ENCODE measurements at regions not wholly inside any gene's neighbourhood (a gene's known extent, or its start where the extent isn't known, plus 50 kb on each side); places are given as distances from the start of the nearest gene placed in this dataset.

DNA sequence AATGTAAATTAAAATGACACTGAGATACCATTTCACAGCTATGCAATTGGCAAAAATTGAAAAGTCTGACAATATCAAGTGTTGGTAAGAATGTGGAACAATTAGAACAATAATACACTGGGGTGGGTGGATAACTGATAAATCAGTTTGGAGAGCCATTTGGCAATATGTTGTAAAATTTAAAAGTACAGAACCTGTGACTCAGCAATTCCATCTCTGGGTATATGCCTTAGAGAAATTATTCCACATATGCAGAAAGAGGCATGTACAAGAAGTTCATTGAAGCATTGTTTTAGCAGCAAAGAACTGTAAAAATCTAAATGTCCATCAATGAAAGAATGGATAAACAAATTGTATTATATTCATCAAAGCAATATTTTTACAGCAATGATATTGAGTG, 89.3 kb upstream of the NR3C1 start:
- no peak overlapping the region for H3K4me3 Mint-ChIP-seq
- H3K27me3 Mint-ChIP-seq (ENCODE audit: low read depth) = no peaks in the 10 kb centered on the region
- DNase-seq = no peak
- intact Hi-C loops (cut with micrococcal nuclease) = no loop called here
- no peaks in the 10 kb centered on the region for H3K36me3 Mint-ChIP-seq (ENCODE audit: low read depth)
- H3K9me3 Mint-ChIP-seq = no peaks in the 10 kb centered on the region
- CTCF ChIA-PET = no interaction called here
- H3K27ac Mint-ChIP-seq = no peak overlapping the region
- no peaks in the 10 kb centered on the region for H3K4me1 Mint-ChIP-seq (ENCODE audit: low read depth)

- Mint-ChIP-seq H3K9me3 (no peaks in the 10 kb centered on the region), H3K4me3 (no peak overlapping the region), H3K36me3 (ENCODE audit: low read depth) (no peaks in the 10 kb centered on the region), H3K27me3 (ENCODE audit: low read depth) (no peaks in the 10 kb centered on the region), H3K4me1 (ENCODE audit: low read depth) (no peaks in the 10 kb centered on the region), H3K27ac (no peak overlapping the region)
- CTCF ChIA-PET = no interaction called here
- intact Hi-C loops (cut with micrococcal nuclease) = no loop called here
- DNase-seq = no peak
Measured at GRCh38 chr5:143491646-143492045, 88.2 kb upstream of the NR3C1 start.

GRCh38 chr5:143488381-143488780, 84.9 kb upstream of the NR3C1 start:
- no peak overlapping the region for H3K4me3 Mint-ChIP-seq
- DNase-seq = no peak
- no peaks in the 10 kb centered on the region for H3K36me3 Mint-ChIP-seq (ENCODE audit: low read depth)
- no peak overlapping the region for H3K27ac Mint-ChIP-seq
- intact Hi-C loops (cut with micrococcal nuclease) = no loop called here
- CTCF ChIA-PET = interaction anchor here (0.8 kb wide), 1 partner anchor 34 kb away, joined by 3 read pairs; no protein-coding TSS in a partner anchor
- H3K9me3 Mint-ChIP-seq = no peaks in the 10 kb centered on the region
- no peaks in the 10 kb centered on the region for H3K27me3 Mint-ChIP-seq (ENCODE audit: low read depth)
- H3K4me1 Mint-ChIP-seq (ENCODE audit: low read depth) = no peaks in the 10 kb centered on the region

GRCh38 chr5:143484601-143485000, 81.1 kb upstream of the NR3C1 start:
- CTCF ChIA-PET = no interaction called here

DNA sequence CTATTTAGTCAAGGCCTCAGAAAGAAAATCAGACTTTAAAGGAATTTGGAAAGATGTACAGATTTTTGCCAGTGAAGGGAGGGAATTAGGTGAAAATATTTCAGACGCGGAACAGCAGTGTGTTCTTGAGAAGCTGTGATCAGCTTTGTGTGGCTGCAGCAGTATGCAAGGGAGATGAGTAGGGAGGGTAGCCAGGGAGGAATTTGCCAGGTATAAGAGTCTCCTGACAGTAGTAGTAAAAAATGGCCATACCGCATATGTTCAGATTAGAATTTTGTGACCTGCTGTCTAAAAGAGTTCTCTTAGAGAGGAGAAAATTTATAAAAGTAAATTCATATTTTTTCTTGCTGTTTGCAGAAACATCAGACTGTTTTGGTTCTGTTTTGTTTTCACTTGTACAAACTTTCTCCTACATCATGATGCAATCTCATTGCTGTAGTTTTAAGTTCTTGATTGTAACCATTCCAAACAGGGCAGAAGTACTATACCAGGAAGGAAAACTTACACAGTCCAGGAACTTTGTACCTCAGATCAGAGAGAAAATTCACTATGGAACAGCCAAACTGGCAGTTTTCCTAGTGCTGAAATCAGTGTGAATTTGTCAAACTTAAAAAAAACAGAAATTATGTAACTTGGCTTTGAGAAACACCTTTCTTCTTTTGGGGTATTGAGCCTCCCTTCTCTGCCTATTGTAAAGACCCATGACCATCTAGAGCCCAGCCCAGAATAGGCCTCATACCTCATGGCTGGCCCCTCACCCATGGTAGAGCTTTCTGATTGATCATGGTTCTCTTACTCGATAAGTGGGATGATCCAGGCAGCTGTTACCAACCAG, 78.4 kb upstream of the NR3C1 start:
- H3K27ac Mint-ChIP-seq = no peak overlapping the region
- no peaks in the 10 kb centered on the region for H3K4me1 Mint-ChIP-seq (ENCODE audit: low read depth)
- H3K4me3 Mint-ChIP-seq = no peak overlapping the region
- intact Hi-C loops (cut with micrococcal nuclease) = no loop called here
- CTCF ChIA-PET = no interaction called here
- DNase-seq = no peak
- H3K27me3 Mint-ChIP-seq (ENCODE audit: low read depth) = no peaks in the 10 kb centered on the region
- H3K36me3 Mint-ChIP-seq (ENCODE audit: low read depth) = no peaks in the 10 kb centered on the region
- H3K9me3 Mint-ChIP-seq = no peaks in the 10 kb centered on the region

More at GRCh38 chr5:143484601-143485000, 81.1 kb upstream of the NR3C1 start:
- Mint-ChIP-seq H3K36me3 (ENCODE audit: low read depth) (no peaks in the 10 kb centered on the region), H3K27ac (no peak overlapping the region), H3K4me1 (ENCODE audit: low read depth) (no peaks in the 10 kb centered on the region), H3K9me3 (no peaks in the 10 kb centered on the region), H3K27me3 (ENCODE audit: low read depth) (no peaks in the 10 kb centered on the region), H3K4me3 (no peak overlapping the region)
- intact Hi-C loops (cut with micrococcal nuclease) = no loop called here
- no peak for DNase-seq

DNA sequence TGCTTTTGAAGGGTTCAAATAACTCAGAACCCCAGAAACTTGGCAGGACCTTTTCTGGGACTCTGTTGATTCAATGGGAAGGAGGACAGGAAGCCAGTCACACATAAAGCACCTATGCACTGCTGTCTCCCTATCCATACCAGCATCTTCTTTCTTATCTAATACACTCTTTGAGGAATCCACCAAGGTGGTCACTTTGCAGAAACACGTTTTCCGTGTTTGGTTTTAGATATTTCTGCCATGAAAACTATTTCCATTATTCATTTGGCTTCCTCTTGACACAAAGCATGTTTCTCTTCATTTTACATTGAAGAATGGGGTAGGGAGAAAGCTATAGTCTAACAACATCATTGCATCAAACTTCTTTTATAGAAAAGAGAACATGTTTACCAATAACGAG, 76.5 kb upstream of the NR3C1 start:
- Mint-ChIP-seq H3K4me3 (no peak overlapping the region), H3K4me1 (ENCODE audit: low read depth) (no peaks in the 10 kb centered on the region), H3K27ac (no peak overlapping the region), H3K27me3 (ENCODE audit: low read depth) (no peaks in the 10 kb centered on the region), H3K9me3 (no peaks in the 10 kb centered on the region), H3K36me3 (ENCODE audit: low read depth) (no peaks in the 10 kb centered on the region)
- intact Hi-C loops (cut with micrococcal nuclease) = no loop called here
- no peak for DNase-seq
- CTCF ChIA-PET = interaction anchor here (0.6 kb wide), 1 partner anchor 163 kb away, joined by 3 read pairs; no protein-coding TSS in a partner anchor

DNA sequence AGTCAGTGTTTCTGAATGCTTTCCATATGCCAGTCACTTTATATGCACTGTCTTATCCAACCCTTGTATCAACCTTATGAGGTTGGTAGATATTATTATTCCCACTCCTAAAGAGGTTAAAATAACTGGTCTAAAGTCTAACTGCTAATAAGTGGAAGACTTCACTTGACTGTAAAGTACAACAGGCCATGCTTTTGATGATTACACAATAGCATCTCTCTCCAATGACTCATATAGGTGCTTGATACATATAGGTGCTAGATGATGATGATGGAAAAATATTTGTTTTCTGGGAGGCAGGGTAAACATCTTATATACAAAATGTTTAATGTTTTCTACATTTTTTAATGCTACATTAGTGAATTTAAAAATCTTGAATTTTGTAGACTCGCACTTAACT, 75.9 kb upstream of the NR3C1 start:
- intact Hi-C loops (cut with micrococcal nuclease) = no loop called here

DNA sequence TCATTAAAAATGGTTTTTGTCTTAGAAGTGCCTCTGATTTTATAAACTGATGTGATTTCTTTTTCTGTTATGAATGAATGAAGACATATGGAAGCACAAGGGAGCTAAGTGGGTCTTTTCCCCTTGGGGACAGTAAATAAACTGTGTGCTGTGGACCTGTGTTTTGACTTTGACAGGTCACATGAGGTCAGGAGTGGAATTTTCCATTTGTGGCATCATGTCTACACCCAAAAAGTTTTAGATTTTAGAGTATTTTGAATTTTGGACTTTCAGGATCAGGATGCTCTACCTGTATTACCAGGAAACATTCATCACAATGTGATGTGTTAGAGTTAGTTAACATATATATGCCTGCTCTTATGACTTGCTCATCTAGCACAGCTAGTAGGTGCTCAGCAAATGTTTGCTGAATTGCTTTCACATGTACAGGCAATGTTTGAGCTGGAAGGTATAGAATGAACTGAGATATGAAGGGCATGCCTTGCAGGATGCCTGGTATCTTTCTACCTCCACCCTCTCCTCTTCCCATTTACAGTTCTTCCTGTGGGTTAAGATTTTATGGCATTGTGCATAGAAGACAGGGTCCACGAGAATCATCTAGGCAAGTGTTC, 73.2 kb upstream of the NR3C1 start:
- CTCF ChIA-PET = no interaction called here
- Mint-ChIP-seq H3K4me1 (ENCODE audit: low read depth) (no peaks in the 10 kb centered on the region), H3K36me3 (ENCODE audit: low read depth) (no peaks in the 10 kb centered on the region), H3K27ac (no peak overlapping the region), H3K9me3 (no peaks in the 10 kb centered on the region), H3K4me3 (no peak overlapping the region), H3K27me3 (ENCODE audit: low read depth) (no peaks in the 10 kb centered on the region)
- intact Hi-C loops (cut with micrococcal nuclease) = no loop called here
- no peak for DNase-seq

More for the DNA sequence above, 75.9 kb upstream of the NR3C1 start:
- no peak for DNase-seq
- Mint-ChIP-seq H3K4me1 (ENCODE audit: low read depth) (no peaks in the 10 kb centered on the region), H3K27ac (no peak overlapping the region), H3K9me3 (no peaks in the 10 kb centered on the region), H3K4me3 (no peak overlapping the region), H3K27me3 (ENCODE audit: low read depth) (no peaks in the 10 kb centered on the region), H3K36me3 (ENCODE audit: low read depth) (no peaks in the 10 kb centered on the region)
- CTCF ChIA-PET = no interaction called here

DNA sequence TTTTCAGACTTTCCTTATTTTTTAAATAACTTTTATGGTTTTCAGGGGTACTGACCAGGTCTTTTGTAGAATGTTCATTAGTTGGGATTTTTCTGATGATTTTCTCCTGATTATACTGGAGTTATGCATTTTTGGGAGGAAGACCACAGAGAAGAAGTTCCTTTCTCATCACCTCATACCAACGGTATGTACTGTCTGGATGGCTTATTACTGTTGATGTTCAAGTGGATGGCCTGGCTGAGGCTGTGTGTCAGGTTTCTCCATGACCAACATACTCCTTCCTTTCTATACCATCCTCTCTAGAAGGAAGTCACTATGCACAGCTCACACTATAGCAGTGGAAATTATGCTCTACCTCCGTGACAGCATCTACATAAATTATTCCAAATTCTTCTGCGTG, 71.1 kb upstream of the NR3C1 start:
- Mint-ChIP-seq H3K27ac (no peak overlapping the region), H3K27me3 (ENCODE audit: low read depth) (no peaks in the 10 kb centered on the region), H3K9me3 (no peaks in the 10 kb centered on the region), H3K36me3 (ENCODE audit: low read depth) (no peaks in the 10 kb centered on the region), H3K4me1 (ENCODE audit: low read depth) (no peaks in the 10 kb centered on the region), H3K4me3 (no peak overlapping the region)
- CTCF ChIA-PET = no interaction called here
- DNase-seq = no peak
- intact Hi-C loops (cut with micrococcal nuclease) = no loop called here

- Mint-ChIP-seq H3K4me3 (no peak overlapping the region), H3K9me3 (no peaks in the 10 kb centered on the region), H3K27ac (no peak overlapping the region), H3K36me3 (ENCODE audit: low read depth) (no peaks in the 10 kb centered on the region), H3K4me1 (ENCODE audit: low read depth) (no peaks in the 10 kb centered on the region), H3K27me3 (ENCODE audit: low read depth) (no peaks in the 10 kb centered on the region)
- intact Hi-C loops (cut with micrococcal nuclease) = no loop called here
- DNase-seq = no peak
- CTCF ChIA-PET = no interaction called here
Measured at GRCh38 chr5:143473481-143473880, 70.0 kb upstream of the NR3C1 start.

GRCh38 chr5:143472576-143472975, 69.1 kb upstream of the NR3C1 start:
- CTCF ChIA-PET = interaction anchor here (0.7 kb wide), 1 partner anchor 49 kb away, joined by 4 read pairs; no protein-coding TSS in a partner anchor
- H3K27me3 Mint-ChIP-seq (ENCODE audit: low read depth) = no peaks in the 10 kb centered on the region
- H3K4me1 Mint-ChIP-seq (ENCODE audit: low read depth) = no peaks in the 10 kb centered on the region

GRCh38 chr5:143471666-143472464, 68.4 kb upstream of the NR3C1 start:
- H3K9me3 Mint-ChIP-seq = no peaks in the 10 kb centered on the region
- no peak overlapping the region for H3K27ac Mint-ChIP-seq
- no peaks in the 10 kb centered on the region for H3K36me3 Mint-ChIP-seq (ENCODE audit: low read depth)
- CTCF ChIA-PET = interaction anchor here (0.7 kb wide), 1 partner anchor 50 kb away, joined by 4 read pairs; no protein-coding TSS in a partner anchor
- no peak for DNase-seq
- H3K4me1 Mint-ChIP-seq (ENCODE audit: low read depth) = no peaks in the 10 kb centered on the region
- intact Hi-C loops (cut with micrococcal nuclease) = no loop called here
- no peak overlapping the region for H3K4me3 Mint-ChIP-seq
- H3K27me3 Mint-ChIP-seq (ENCODE audit: low read depth) = no peaks in the 10 kb centered on the region

More at GRCh38 chr5:143472576-143472975, 69.1 kb upstream of the NR3C1 start:
- no peak overlapping the region for H3K4me3 Mint-ChIP-seq
- DNase-seq = no peak
- no peaks in the 10 kb centered on the region for H3K9me3 Mint-ChIP-seq
- H3K27ac Mint-ChIP-seq = no peak overlapping the region
- no peaks in the 10 kb centered on the region for H3K36me3 Mint-ChIP-seq (ENCODE audit: low read depth)
- intact Hi-C loops (cut with micrococcal nuclease) = no loop called here

All from activated naive CD4-positive, alpha-beta T cell treated with anti-CD3 and anti-CD28 coated beads for 36 hours (primary cell).